GM18511 (cell line): ENCODE measurements at regions not wholly inside any gene's neighbourhood (a gene's known extent, or its start where the extent isn't known, plus 50 kb on each side); places are given as distances from the start of the nearest gene placed in this dataset.

ENCODE experiments used
- ATAC-seq: cut with Tn5 transposase; IDR thresholded peaks from one replicate; pipeline ENCODE4 v1.9.1; 2021; ENCODE audit warnings: mild to moderate bottlenecking, moderate library complexity; ENCODE audit not compliant: unreplicated experiment

DNA sequence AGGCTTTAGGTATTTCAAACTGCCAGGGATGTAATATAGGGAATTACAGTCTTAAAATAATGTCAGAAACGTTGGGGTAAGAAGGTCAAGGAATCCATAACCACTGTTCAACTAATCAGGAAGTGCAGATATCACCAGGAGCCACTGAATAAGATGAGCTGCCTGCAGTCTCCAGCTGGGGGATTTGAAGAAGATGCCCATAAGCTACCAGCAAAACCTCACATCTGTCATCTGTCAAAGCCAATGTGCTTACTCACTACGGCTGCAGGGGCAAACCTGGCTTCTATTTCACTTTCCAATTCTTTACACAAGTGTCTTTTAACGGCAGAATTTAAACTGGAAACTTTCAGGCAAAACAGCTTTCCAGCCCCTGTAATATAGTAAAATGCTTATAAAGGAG lies 1410.1 kb upstream of the ATXN8OS start:
- ATAC-seq: no peak

DNA sequence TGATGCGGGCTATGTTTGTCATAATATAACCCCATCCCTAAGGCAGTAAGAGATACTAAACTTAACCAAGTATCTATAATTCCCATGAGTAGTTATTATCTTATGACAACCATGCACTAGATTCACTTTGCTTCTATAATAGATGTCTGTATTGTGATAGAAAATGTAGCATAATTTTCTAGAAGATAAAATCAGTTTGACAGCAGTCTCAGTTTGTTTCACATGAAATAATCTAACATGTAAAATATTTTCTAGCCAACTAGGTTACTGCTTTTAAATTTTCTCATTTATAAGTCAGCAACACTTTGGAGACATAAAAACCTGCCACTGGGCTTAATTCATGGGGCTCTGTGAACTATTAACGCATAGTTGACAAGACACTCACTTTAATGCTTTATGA lies 1410.7 kb upstream of the ATXN8OS start:
- ATAC-seq: no peak

DNA sequence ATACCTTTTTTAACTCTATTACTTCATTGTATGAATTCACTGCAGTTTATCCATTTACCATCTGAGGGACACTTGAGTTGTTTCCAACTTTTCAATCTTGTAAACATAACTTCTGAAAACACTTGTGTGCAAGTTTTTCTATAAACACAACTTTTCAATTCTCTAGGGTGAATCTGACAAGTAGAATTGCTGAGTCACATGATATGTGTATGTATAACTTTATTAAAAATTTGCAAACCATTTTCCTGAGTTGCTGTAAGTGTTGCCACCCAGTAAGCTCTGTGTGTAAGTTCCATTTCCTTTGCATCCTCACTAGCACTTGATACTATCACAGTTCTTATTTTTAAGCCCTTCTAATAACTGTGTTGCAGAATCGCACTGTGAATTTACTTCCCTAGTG lies 1415.6 kb upstream of the ATXN8OS start:
- ATAC-seq: no peak

DNA sequence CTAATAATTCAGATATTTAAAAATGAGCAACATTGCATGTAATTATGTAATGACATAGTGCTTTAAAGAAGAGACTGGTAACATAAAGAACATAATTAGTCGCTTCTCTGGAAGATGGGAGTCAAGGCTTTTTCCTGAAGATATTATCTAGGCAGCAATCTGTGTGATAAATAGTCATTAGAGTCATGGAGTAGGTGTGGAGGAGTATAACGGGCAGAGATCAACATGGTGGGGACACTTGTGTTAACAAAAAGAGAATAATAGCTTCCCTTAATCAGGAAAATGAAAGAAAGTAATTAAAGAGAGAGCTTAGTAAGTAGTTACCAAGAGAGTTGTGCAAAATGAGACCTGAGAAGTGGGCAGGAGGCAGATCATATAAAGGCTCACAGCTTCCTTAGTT lies 1417.1 kb upstream of the ATXN8OS start:
- no peak for ATAC-seq

DNA sequence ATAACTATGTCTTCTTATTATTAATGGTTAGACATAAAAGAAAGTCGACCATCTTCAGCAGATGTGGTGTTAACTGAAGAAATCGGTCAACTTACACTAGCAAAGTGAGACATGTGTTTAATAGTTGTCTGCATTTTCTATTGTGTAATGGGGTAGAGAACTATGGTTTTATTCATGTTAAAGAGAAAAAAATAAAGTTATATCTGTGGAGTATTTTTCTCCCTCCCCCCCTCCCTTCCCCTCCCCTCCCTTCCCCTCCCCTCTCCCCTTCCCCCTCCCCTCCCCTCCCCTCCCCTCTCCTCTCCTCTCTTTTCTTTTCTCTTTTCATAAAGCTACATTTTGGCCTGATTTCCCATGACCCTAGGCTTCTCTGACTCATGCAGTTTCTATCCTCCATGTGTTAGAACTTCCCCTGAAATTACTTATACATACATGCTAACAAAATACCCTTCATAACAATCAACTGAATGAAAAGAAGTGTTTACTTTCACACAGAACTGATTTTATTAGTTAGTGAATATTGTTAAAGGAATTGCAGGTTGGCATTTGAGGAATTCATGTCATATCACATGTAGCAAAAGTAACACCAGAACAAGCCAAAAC lies 1431.0 kb upstream of the ATXN8OS start:
- ATAC-seq: no peak

DNA sequence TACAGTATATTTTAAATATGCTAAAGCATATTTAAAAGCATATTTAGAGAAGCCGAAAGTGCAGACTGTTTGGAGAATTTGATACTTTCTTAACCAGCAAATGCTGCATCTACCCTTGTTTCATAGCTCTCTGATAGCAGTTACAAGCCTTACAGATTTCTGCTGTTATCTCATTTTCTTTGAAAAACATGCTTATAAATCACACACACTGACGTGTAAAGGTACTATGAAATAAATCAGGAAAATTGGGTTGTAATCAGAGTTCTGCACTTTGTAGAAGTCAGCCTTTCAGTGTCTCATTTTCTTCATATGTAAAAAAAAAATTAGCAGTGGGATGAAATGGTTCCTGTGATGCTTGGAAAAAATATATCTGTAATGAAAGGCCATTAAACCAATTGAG lies 1432.4 kb upstream of the ATXN8OS start:
- ATAC-seq: no peak

DNA sequence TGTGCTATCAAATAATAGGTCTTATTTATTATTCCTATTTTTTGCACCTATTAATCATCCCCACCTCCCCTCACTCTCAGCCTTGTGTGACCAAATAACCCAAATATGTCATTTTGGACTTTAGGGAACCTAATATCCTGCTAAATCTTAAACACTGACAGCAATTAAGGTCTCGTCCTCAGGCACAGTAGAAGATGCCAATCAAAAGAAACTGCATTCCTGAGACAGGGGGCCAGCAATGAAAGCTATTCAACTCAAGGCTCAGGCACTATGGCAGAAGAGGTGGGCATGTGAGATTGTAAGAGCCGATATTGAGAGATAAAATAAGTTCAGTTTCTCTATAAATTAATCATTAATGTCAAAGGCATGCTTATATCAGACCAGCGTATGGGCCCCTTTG lies 1437.7 kb upstream of the PCDH9 start:
- ATAC-seq: no peak

DNA sequence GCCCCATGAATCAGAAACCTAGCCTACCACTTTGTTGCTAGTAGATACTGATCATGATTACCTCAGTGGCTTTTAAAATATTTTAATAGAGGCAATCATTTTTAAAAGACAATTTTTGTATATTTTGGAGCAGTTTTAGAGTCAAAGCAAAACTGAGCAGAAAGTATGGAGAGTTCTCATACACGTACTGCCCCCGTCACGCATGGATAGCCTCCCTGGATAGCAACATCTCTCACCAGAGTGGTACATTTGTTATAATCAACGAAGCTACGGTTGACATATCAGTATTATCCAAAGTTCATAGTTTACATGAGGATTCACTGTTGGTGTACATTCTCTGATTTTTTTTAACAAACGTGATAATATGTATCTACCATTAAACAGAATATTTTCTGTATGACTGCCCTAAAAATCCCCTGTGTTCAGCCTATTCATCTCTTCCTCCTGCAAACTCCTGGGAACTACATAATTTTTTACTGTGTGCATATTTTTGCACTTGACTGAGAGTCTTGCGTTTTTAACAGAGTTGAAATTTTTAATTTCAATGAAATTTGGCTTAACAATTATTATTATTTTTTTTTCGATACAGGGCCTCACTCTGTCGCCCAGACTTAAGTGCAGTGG lies 1436.8 kb upstream of the PCDH9 start:
- peak; percentile 78 for ATAC-seq

DNA sequence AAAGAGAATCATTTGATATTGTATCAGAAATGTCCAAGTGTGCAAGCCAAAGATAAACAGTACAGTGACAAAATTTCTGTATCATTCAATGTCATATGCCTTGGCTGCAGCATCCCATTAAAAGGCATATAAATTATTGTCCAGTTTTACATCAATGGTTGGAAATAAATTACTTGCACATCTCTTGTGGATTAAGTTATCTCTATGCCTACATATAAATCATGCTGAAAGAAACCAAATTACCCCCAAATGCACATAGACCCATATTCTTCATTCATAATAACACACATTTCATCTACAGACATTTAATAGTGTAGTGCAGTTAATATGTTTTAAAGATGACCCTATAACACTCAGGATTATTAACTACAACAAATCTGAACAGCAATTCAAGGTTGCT lies 1415.7 kb upstream of the PCDH9 start:
- ATAC-seq: no peak

DNA sequence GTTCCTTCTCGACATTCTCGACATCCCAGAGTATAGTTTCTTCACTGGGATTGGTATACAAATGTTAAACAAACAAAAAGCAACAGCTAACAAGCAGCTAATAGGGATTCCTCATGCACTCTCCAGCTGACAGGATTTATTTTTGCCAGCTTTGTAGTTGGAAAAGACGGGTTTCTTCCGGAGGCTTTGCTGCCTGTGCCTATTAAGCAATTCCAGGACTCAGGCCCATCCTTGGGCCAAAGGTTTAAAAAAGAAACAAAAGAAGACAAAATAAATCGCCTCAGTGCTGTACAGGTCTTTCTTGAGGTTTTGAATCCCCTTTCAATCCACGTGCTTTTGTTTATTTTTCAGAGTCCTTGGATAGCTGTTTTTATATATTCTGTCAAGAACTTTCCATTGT lies 1414.5 kb upstream of the PCDH9 start:
- ATAC-seq: no peak

DNA sequence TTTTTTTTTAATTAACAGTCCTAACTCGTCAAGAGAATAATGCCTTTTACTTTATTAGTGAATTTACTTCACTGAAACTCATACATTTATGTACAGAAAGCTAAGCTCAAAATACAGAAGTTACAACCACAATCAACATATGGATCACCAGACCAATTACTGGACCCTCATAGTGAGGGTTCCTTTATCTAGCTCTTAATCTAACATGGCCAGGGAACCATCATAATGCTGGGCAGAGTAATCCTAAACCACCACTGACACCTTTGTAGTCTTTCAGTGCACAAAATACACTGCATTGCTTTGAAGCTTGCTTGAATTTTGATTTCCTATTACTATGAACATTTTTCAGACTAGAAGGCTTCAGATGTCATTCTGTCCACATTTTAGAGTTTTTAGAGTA lies 1406.6 kb upstream of the PCDH9 start:
- ATAC-seq: no peak

DNA sequence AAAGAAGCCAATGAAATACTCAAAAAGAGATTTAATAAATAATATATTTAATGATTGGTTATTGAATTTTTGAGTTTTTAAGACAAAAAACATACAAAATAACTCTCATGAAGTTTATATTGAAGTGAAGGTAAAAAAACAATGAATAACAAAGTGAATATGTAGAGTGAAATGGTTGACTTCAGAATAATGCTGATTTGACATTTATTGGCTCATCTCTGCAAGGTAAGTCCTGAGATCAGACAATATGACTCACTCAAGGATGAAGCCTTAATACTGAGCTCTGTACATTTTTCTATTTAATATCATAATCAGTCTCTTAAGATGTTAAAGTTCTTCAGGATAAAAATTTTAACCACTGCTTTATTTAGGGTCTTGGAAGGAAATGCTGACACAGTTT lies 1398.9 kb upstream of the PCDH9 start:
- ATAC-seq: no peak

DNA sequence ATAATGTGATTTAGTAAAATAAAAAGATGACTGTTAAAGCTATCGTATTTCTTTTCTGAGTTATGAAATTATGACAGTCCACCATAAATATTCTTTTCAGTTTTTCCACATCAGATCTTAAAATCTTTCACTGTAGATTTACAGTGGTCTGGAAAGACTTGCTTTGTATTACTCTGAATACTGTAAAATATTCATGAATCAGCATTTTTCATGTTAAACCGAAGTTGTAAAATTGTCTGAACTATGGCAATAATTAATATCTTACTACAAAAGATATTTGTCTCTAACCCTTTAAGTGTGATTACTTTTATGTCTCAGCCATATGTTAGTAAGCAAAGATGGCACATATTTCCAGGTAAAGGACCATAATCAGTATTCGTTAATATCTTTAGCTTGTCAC lies 1397.2 kb upstream of the PCDH9 start:
- no peak for ATAC-seq

DNA sequence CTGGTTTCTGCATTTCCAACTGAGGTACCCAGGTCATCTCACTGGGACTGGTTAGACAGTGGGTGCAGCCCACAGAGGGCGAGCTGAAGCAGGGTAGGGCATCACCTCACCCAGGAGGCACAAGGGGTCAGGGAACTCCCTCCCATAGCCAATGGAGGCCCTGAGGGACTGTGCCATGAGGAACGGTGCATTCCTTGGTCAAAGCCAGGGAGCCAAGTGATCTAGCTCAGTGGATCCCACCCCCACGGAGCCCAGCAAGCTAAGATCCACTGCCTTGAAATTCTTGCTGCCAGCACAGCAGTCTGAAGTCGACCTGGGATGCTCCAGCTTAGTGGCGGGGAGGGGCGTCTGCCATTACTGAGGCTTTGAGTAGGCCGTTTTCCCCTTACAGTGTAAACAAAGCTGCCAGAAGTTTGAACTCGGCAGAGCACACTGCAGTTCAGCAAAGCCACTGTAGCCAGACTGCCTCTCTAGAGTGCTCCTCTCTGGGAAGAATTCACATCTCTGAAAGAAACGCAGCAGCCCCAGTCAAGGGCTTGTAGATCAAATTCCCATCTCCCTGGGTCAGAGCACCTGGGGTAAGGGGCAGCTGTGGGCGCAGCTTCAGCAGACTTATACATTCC lies 1386.6 kb upstream of the PCDH9 start:
- no peak for ATAC-seq

DNA sequence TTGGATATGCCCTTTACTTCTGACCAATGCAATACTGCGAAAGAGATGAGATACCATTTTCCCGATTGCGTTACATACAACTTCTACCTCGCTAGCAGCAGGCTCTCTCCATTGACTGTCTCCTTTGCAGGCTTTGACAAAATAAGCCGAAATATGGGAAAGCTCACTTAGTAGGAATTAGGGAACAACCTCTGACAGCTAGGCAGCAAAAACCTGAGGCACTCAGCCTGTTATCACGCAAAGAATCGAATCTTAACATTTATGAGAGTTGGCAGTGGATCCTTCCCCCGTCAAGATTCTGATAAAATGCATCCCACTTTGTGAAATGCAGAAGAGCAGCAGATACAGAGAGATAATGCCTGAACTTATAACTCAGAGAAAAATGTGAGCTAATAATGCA lies 1379.5 kb upstream of the PCDH9 start:
- no peak for ATAC-seq

DNA sequence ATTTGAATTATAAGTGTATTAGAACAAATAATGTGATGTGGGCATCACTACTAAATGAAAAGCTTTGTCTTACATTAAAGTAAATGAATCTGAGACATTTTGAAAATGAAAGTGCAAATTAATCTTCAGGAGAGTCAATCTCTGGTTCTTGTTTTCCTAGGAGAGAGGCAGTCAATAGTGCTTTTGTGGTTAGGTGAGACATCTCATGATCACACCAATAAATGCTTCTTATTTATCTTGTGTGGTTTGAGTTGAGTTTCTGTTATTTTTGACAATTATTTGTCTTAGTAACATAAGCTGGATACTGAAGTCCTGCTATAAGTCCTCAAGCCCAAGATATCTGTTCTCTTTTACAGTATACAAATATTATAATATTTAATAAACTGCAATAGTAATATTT lies 1378.0 kb upstream of the PCDH9 start:
- ATAC-seq: no peak

DNA sequence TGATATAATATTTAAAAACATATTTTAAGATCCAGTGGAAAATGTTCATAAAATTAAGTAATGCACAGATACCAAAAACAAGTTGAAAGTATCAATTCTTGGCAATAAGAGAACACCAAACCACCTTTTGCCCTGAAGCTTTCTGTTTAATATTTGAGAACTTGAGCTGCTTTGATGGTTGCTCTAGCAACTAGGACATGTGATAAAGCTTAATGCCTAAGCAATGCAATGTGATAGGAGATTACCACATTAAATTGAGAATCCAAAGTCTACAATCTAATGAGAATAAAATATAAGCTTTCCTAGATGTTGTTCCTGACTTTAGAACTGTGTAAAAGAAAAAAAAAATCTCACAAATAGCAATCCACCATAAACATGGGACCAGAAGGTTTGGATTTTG lies 1367.5 kb upstream of the PCDH9 start:
- ATAC-seq: no peak

DNA sequence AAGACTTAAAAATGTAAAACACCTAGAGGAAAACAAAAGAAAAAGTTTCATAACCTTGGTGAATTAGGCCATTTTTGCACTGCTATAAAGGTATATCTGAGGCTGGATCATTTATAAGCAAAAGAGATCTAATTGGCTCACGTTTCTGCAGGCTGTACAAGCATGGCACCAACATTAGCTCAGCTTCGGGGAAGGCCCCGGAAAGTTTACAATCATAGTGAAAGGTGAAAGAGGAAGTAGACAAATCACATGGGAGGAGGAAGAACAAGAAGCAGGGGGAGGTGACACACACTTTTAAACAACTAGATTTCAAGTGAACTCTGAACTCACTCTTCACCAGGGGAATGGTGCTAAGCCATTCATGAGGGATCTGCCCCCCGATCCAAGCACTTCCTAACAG lies 1358.5 kb upstream of the PCDH9 start:
- peak; percentile 100 for ATAC-seq

DNA sequence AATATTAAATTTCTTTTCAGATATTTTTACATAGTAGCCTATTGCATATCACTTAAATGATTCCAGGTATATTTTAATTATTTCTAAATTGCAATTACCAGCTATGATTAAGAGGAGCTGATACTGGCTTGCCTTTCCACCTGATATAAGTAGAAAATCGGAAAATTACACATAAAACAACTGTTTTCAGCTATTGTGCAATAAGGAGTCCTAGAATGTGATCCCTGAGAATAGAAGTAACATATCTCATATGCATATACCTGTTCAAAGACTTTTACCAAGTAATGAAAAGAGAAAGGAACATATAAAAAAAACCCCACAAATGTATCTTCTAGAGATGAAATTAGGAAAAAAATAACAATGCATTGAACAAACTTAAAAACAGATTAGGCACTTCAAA lies 1354.6 kb upstream of the PCDH9 start:
- no peak for ATAC-seq

DNA sequence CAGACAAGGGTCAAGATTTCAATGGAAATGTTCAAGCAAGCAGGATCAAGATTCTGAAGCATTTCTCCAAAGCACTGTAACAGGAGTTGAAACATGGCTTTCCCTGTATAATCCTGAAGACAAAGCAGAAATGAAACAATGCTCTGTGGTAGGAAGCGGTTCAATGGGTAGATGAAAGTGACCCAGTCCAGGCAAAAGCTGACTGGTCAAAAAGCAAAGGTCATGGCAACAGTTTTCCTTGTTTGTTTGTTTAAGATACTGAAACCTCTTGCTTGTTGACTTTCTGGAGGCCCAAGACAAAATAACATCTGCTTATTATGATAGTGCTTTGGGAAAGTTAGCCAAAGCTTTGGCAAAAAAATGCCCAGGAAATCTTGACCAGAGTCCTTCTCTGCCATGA lies 1343.9 kb upstream of the PCDH9 start:
- no peak for ATAC-seq

DNA sequence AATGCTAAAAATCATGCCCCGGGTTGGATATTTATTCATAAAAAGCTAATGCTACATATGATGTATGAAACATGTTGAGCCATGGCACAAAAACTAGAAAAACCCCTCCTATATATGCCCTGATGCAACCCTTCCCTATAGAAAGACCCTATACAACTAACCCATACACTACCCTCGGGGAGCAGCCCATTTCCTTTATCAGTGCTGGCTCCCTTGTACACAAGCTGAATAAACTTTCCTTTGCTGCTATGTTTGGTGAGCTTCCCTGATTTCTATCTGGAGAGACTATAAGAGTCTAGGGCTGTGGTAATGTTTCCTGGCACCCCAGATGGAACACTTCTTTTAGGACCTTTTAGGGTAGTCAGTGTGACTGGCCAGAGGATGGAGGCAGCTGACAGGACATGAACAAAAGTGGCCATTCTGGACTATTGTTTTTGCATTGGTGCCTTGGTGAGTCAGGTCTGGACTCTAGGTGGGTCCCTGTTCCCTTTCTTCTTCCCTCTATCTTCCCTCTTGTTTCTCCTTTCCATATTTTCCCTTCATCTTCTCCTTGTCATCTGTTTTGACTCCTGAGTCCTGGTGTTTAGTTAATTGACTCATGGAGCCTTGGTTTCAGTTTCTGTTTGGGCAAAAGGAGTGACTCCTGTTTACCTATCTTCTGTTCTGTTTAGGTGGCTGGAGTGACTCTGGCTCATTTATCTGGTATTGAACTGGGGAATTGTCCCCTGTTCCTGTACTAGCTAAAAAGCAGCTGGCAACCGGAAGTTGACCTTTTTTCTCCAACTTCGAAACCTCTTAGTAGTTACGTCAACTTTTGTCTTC lies 1321.8 kb upstream of the PCDH9 start:
- peak; percentile 38 for ATAC-seq

DNA sequence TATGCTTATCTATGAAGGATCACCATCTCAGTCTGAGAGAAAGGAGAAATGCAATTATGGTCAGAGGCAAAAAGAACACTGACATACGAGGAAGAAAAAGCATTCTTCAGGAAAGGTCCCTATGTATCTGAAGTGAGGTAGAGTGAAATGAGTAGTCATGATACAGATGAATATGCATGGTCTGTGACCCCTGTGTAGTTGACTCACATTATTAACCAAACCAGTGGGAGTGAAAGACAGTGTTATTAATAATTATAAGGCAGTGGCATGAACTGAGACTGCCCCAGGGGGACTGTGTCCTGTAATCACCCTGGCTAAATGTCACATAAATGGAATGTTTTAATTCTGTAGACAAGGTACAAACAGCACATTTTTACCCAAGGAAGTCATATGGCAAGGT lies 1320.2 kb upstream of the PCDH9 start:
- peak; percentile 78 for ATAC-seq
